ENCODE measurements at regions not wholly inside any gene's neighbourhood (a gene's known extent, or its start where the extent isn't known, plus 50 kb on each side); places are given as distances from the start of the nearest gene placed in this dataset.

- TF ChIP-seq CTCF (IDR thresholded peaks at IDR 0.05) (no peak), EZH2 (IDR thresholded peaks at IDR 0.05; ENCODE audit: borderline replicate concordance, insufficient read depth, low read depth, low read length, poor library complexity, severe bottlenecking) (no peak)
These were observed 134.3 kb downstream of the SNX19 start for GRCh38 chr11:130781931-130782330.

All from B cell (primary cell).